Posterior cingulate gyrus (tissue), 11 donors: ENCODE measurements at regions not wholly inside any gene's neighbourhood (a gene's known extent, or its start where the extent isn't known, plus 50 kb on each side); places are given as distances from the start of the nearest gene placed in this dataset.
"Not testable (repeated sequence)": the region's sequence is repeated elsewhere in the genome, so short reads cannot be mapped to it uniquely, and the experiment has no call there.

Source experiments
- DNase-seq, 10 donors: peaks; one replicate each; pipeline versions ENCODE4 v3.0.0 to v3.0.0-alpha.2; 2020 to 2021; ENCODE audit warnings: mixed read lengths in 3 of 10
- intact Hi-C: fragments of 100-400 bp; cut with DNase I; formaldehyde crosslinking; loops from one replicate; pipeline ENCODE4 v1.15.1; 2023

- intact Hi-C loops, result no loop called here
- peak in 2 of 10 donors; percentile 64 to 67 for DNase-seq
Measured at GRCh38 chr9:135301271-135302263, 178.0 kb upstream of the PPP1R26 start.

- intact Hi-C loops, result no loop called here
Measured at GRCh38 chr9:135302329-135303279, 177.0 kb upstream of the PPP1R26 start.

GRCh38 chr9:135303280-135303647, 176.3 kb upstream of the PPP1R26 start:
- DNase-seq, result no peak
- intact Hi-C loops, result no loop called here

More at GRCh38 chr9:135302329-135303279, 177.0 kb upstream of the PPP1R26 start:
- DNase-seq, result peak in 2 of 10 donors; percentile 69 to 78

GRCh38 chr9:135303865-135304499, 175.6 kb upstream of the PPP1R26 start:
- DNase-seq, result no peak
- intact Hi-C loops, result no loop called here

GRCh38 chr9:135304886-135305285, 174.7 kb upstream of the PPP1R26 start:
- intact Hi-C loops, result no loop called here
- no peak for DNase-seq

- intact Hi-C loops, result no loop called here
- DNase-seq, result no peak
Measured at GRCh38 chr9:135305546-135306180, 173.9 kb upstream of the PPP1R26 start.

GRCh38 chr9:135306699-135307098, 172.9 kb upstream of the PPP1R26 start:
- intact Hi-C loops, result no loop called here
- no peak for DNase-seq

GRCh38 chr9:135307300-135307699, 172.3 kb upstream of the PPP1R26 start:
- intact Hi-C loops, result no loop called here
- DNase-seq, result no peak

GRCh38 chr9:135307919-135308318, 171.7 kb upstream of the PPP1R26 start:
- DNase-seq, result peak in 2 of 10 donors; percentile 51 to 58
- intact Hi-C loops, result not testable (repeated sequence)

GRCh38 chr9:135308821-135309762, 170.5 kb upstream of the PPP1R26 start:
- intact Hi-C loops, result no loop called here
- peak in 3 of 10 donors; percentile 31 to 79 (median 71) for DNase-seq

- peak in 1 of 10 donors; percentile 67 for DNase-seq
Measured at GRCh38 chr9:135309763-135310125, 169.8 kb upstream of the PPP1R26 start.

GRCh38 chr9:135310134-135310533, 169.4 kb upstream of the PPP1R26 start:
- intact Hi-C loops, result no loop called here
- DNase-seq, result peak in 1 of 10 donors; percentile 73

More at GRCh38 chr9:135309763-135310125, 169.8 kb upstream of the PPP1R26 start:
- intact Hi-C loops, result no loop called here

GRCh38 chr9:135315572-135315971, 164.0 kb upstream of the PPP1R26 start:
- intact Hi-C loops, result no loop called here
- no peak for DNase-seq

GRCh38 chr9:135320331-135320730, 159.3 kb upstream of the PPP1R26 start:
- intact Hi-C loops, result no loop called here
- peak in 1 of 10 donors; percentile 52 for DNase-seq

GRCh38 chr9:135320943-135321342, 158.6 kb upstream of the PPP1R26 start:
- intact Hi-C loops, result no loop called here
- DNase-seq, result peak in 1 of 10 donors; percentile 65

- intact Hi-C loops, result no loop called here
- peak in 1 of 10 donors; percentile 57 for DNase-seq
Measured at GRCh38 chr9:135321580-135321979, 158.0 kb upstream of the PPP1R26 start.

- DNase-seq, result no peak
- intact Hi-C loops, result no loop called here
Measured at GRCh38 chr9:135324329-135324728, 155.3 kb upstream of the PPP1R26 start.

- intact Hi-C loops, result no loop called here
- peak in 1 of 10 donors; percentile 79 for DNase-seq
Measured at GRCh38 chr9:135326141-135326540, 153.4 kb upstream of the PPP1R26 start.
